ENCODE measurements at regions not wholly inside any gene's neighbourhood (a gene's known extent, or its start where the extent isn't known, plus 50 kb on each side); places are given as distances from the start of the nearest gene placed in this dataset.
"Not testable (repeated sequence)": the region's sequence is repeated elsewhere in the genome, so short reads cannot be mapped to it uniquely, and the experiment has no call there.

GRCh38 chr2:181737302-181737701, 57.0 kb upstream of the NEUROD1 start:
- not testable (repeated sequence) for H3K4me1 ChIP-seq; H3K27me3 ChIP-seq; H3K27ac ChIP-seq; H3K4me3 ChIP-seq; H3K9me3 ChIP-seq; H3K36me3 ChIP-seq; DNase-seq (ENCODE audit: low spot score in 2 of 2)
- WGBS: 74% methylated on average over 5 of the region's 5 CpGs

- peaks cover 5% of the 10 kb centered on the region for H3K4me1 ChIP-seq
- TF ChIP-seq CTCF (IDR thresholded peaks at IDR 0.05): no peak
- no peak for TF ChIP-seq POLR2A (IDR thresholded peaks at IDR 0.05)
- no peak for TF ChIP-seq EP300 (IDR thresholded peaks at IDR 0.05)
- TF ChIP-seq POLR2AphosphoS5 (IDR thresholded peaks at IDR 0.05): no peak
- no peaks in the 10 kb centered on the region for H3K27me3 ChIP-seq
- no peaks in the 10 kb centered on the region for H3K9me3 ChIP-seq
- H3K27ac ChIP-seq: no peak overlapping the region
- no peak for DNase-seq (ENCODE audit: low spot score in 2 of 2)
- no peaks in the 10 kb centered on the region for H3K36me3 ChIP-seq
- H3K4me3 ChIP-seq: no peak overlapping the region
- 40% methylated on average over 2 of the region's 2 CpGs for WGBS
Observed at GRCh38 chr2:181738074-181738473, 57.8 kb upstream of the NEUROD1 start.

- H3K36me3 ChIP-seq: no peaks in the 10 kb centered on the region
- H3K27ac ChIP-seq: no peak overlapping the region
- 88% methylated on average over 4 of the region's 4 CpGs for WGBS
- no peaks in the 10 kb centered on the region for H3K27me3 ChIP-seq
- H3K4me1 ChIP-seq: peaks cover 9% of the 10 kb centered on the region
- TF ChIP-seq CTCF (IDR thresholded peaks at IDR 0.05) (no peak), EP300 (IDR thresholded peaks at IDR 0.05) (no peak), POLR2A (IDR thresholded peaks at IDR 0.05) (no peak), POLR2AphosphoS5 (IDR thresholded peaks at IDR 0.05) (no peak)
- no peak overlapping the region for H3K4me3 ChIP-seq
- DNase-seq (ENCODE audit: low spot score in 2 of 2): no peak
- no peaks in the 10 kb centered on the region for H3K9me3 ChIP-seq
Observed at GRCh38 chr2:181738563-181738962, 58.2 kb upstream of the NEUROD1 start.

GRCh38 chr2:181741756-181742155, 61.4 kb upstream of the NEUROD1 start:
- H3K4me1 ChIP-seq: peaks cover 9% of the 10 kb centered on the region
- H3K36me3 ChIP-seq: no peaks in the 10 kb centered on the region
- 50% methylated on average over 1 of the region's 1 CpG for WGBS
- H3K27me3 ChIP-seq: no peaks in the 10 kb centered on the region
- no peak for TF ChIP-seq POLR2A (IDR thresholded peaks at IDR 0.05)
- TF ChIP-seq EP300 (IDR thresholded peaks at IDR 0.05): no peak
- TF ChIP-seq CTCF (IDR thresholded peaks at IDR 0.05): no peak
- no peak for TF ChIP-seq POLR2AphosphoS5 (IDR thresholded peaks at IDR 0.05)
- DNase-seq (ENCODE audit: low spot score in 2 of 2): no peak
- no peak overlapping the region for H3K4me3 ChIP-seq
- no peaks in the 10 kb centered on the region for H3K9me3 ChIP-seq
- no peak overlapping the region for H3K27ac ChIP-seq

GRCh38 chr2:181742361-181742760, 62.0 kb upstream of the NEUROD1 start:
- WGBS: 46% methylated on average over 3 of the region's 3 CpGs
- no peak for DNase-seq (ENCODE audit: low spot score in 2 of 2)
- peaks cover 9% of the 10 kb centered on the region for H3K4me1 ChIP-seq
- H3K36me3 ChIP-seq: no peaks in the 10 kb centered on the region
- no peak overlapping the region for H3K27ac ChIP-seq
- TF ChIP-seq EP300 (IDR thresholded peaks at IDR 0.05) (no peak), CTCF (IDR thresholded peaks at IDR 0.05) (no peak), POLR2AphosphoS5 (IDR thresholded peaks at IDR 0.05) (no peak), POLR2A (IDR thresholded peaks at IDR 0.05) (no peak)
- H3K9me3 ChIP-seq: no peaks in the 10 kb centered on the region
- H3K4me3 ChIP-seq: no peak overlapping the region
- H3K27me3 ChIP-seq: no peaks in the 10 kb centered on the region

All from suprapubic skin (tissue), 4 donors.